ENCODE measurements at regions not wholly inside any gene's neighbourhood (a gene's known extent, or its start where the extent isn't known, plus 50 kb on each side); places are given as distances from the start of the nearest gene placed in this dataset.

DNA sequence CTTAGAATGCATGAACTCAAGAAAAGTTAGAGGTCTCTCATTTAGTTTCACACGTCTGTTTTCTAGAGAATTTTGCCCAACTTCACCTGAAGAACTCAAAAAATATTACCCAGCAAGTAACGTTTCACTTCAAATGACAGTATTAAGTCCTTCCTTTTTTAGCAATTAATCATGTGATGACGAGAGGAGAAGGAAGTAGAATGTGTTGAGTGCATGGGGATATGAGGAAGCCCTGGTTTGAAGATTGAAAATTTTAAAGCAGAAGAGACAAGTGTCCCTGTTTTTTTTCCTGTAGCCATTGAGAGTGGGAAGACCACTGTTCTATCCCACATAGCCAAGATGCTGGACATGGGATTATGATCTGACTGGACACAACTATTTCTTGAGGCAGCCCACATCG, 406.3 kb upstream of the CPEB2 start:
- DNase-seq, result no peak

DNA sequence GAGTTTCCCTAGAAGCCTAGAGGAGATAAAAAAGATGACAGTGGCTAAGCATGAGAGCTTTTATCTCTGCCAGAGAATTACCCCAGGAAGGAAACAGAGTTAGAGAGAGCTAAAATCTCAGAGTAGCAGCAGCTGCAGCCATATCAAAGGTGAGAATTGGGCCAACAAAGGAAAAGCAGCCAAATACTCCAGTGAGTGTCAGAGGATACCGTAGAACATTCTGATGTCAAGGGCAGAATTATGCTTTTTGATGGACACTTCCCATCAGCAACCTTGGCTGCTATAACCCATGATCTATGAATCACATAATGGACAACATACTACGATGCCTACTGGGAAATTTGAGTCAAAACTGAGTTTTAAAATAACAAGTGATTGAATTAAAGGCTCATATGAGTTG, 405.8 kb upstream of the CPEB2 start:
- no peak for DNase-seq

DNA sequence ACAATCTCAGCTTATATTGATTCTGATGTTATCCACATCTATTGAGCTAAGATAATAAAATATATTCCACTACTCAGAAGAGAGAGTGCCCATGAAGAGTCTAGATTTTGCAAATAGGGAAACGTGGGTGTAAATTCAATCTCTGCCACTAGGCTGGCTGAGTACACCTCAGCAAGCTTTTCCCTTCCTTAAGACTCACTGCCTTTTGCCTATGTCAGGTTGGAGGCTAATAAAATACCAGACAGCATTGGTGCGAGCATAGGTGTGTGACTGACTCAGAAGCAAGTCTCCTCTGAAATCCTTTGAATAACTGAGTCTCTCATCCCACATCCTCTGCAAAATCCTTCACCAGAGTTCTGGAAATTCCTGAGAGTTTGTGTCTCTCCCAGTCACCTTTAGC, 405.4 kb upstream of the CPEB2 start:
- no peak for DNase-seq

DNA sequence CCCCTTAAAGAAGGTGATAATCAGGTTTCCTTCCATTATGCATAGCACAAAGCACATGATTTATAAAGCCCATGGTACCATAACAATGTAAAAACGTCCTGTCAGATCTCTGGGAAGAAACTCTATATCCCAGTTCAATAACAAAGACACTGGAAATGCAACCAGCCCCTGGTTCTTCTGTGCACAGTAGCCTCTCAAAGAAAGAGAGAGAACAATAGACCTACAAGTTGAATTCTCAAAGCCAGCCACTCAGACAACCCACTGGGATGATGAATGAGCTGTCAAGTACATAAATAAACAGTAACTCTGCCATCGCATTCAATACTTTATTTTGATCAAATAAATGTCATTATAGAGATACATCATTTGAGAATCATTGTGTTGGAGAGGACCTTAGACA, 400.1 kb upstream of the CPEB2 start:
- no peak for DNase-seq

DNA sequence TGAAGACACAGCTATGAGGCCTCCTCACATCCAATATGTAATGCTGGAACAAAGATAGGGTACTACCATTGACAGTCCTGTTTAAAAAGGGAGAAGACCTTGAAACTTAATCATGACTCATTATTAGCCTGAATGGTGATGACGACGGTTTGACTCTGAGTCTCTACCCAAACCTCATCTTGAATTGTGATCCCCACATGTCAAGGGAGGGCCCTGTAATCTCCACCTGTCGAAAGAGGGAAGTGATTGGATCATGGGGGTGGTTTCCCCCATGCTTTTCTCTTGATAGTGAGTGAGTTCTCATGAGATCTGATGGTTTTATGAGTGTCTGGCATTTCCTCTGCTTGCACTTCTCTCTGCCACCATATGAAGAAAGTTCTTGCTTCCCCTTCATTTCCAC, 395.3 kb upstream of the CPEB2 start:
- no peak for DNase-seq

DNA sequence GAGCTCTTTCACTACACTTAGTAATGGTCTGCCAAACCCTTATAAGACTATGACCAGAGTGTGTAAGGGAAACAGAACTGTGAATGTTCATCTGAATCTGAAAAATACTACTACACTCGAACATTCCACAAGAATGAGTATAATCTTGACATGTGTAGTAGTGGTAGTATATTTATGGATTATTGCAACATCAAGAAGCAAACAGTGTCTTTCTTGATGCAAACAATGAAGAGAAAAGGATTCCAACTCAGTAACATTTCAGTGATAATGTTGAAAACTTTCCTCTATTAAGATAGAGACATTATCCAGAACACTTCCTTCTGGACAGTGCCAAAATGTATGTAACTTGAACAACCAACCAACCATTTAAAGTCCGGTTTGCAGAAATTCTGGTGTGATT, 394.7 kb upstream of the CPEB2 start:
- DNase-seq, result no peak

DNA sequence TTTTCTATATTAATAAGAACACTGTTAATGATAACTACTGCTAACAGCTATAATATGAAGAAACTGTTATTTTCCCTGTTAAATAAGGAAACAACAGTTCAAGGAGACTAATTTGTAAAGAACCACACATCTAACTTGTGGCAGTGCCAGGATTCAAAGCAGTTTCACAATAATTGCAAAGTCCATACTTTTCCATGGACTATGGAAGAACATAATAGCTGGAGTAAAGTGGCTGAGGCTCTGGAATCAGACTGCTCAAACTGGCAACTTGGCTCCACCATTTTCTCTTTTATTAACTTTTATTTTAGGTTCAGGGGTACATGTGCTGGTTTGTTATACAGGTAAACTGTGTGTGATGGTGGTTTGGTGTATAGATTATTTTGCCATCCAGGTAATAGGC, 393.7 kb upstream of the CPEB2 start:
- DNase-seq, result no peak

DNA sequence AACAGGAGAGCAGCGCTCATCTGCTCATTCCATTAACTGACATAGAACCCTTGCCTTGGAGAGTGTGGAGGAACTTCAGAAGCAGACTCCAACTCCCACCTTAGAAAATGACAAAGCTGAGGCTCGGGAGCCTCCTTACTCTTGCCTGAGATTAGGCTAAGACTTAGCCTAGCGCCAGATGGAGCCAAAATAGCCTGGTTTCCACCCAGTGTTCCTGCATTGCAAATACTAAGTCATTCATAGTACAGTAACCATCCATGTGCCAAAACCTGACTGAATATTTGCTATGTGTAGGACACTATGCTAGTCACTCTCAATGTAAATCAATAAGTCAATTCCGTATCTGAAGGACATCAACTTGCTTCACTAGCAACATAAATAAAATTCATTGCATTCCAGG, 387.4 kb upstream of the CPEB2 start:
- DNase-seq, result no peak

DNA sequence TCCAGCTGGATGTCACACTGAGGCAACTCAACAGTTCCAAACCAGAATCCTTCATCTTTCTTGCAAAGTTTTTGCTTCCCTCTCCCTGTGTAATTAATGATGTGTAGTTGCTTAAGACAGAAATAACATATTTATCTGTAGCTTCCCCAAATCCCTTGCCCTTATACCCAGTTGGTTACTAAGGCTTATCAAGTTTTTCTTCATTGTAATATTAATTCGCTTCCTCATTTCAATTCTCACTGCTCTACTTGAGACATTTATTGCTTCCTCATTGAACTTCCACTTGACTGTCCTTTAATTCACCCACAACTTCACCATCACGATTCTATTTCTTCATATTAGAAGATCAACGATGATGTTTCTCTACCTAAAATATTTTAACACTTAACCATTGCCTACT, 386.6 kb upstream of the CPEB2 start:
- no peak for DNase-seq

DNA sequence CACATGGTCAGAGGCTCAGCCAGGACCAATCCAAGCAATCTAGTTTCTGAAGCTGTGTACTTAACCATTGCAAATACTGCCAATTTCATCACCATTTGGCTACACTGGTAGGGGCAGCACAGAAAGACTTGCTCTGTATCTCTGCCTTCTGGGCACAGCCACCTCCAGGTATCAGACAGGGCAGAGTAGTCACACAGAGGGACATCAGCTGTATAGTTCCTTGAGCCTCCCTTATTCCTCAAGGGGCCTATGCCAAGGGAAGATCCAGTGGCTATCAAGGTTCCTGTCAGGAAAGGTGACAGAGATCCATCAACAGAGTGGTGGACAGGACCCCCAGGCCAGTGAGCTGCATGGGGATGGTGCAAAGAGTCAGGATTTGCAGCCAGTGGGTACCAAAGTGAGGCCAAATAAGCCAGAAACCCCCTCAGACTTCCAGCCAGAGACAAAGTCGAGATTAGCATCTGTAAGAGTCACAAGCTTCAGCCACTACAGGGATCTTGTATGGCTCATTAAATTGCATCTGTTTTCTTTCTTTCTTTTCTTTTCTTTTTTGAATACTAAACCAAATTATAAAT, 381.6 kb upstream of the CPEB2 start:
- no peak for DNase-seq

DNA sequence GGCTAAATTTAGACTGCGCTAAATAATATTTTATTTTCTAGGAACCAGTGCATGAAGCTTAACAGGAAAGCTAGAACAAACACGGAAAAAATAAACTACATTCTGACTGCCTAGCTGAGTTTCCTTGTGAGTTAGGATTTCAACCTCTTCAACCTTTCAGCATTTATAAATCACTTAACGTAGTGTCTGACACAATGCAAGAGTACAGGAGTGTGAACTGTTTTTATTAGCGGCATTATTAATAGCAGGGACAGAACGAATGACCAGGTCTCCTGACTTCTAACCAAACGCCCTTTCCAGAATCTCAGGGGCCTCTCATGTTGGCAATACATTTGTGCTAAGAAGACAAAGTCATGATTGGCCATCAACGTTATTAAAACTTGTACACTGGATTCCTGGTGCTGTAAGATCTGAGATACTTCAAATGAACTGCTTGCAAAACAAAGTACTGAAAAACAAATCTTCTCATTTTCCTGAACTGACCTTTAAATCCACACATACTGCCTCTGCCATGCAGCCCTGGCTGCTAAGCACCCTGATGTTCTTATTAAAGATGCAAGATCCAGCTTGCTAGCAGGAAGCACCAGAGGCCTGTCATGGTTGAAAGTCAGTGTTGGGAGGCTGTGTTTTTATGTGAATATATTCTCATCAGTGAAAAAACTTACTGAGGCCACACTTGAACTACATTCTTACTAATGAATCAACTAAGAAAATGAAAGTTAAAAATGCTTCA, 380.4 kb upstream of the CPEB2 start:
- no peak for DNase-seq

DNA sequence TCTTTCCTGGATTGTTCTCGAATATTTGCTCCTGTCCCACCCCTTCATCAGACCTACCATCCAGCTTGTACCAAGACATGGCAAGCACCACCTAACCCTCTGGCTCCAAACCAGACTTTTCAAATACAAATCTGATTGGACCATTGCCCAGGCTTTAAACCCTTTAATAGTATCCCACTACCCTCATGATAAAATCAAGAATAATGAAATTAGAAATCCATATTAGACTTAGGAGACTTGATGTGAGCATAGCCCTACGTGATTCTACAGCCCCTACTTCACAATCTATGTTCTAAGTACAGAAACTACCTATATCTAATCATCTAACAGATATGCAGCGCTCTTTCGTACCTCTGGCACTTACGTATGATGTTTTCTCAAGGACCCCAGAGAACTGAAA, 375.2 kb upstream of the CPEB2 start:
- DNase-seq, result no peak

DNA sequence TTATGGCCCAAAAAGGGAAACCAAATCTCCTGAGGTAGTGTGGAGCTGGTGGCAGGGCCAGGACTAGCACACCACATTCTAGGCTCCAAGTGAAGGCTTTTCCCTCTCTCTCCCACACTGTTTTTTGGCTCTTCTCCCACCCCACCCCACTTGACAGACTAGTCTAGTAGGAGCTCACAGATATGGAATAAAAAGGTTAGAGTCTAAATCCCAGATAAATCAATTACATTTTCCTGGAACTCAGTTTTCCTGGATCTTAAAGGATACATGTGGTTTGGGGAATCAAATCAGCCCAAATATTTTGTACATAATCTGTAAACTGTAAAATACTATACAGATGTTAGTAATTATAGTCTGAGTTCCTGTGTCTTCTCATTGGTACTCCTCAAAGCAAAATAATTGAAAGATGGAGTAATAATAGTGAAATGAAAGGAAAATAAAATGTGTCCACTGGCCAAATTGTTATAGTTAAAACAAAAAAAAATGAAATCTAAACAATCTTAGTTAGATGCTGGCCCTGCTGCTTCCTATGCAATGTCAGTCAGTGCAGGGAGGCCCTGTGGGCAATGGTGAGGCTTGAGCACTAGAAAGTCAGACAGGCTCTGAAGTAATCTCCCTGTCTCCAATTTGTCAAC, 370.4 kb upstream of the CPEB2 start:
- no peak for DNase-seq

DNA sequence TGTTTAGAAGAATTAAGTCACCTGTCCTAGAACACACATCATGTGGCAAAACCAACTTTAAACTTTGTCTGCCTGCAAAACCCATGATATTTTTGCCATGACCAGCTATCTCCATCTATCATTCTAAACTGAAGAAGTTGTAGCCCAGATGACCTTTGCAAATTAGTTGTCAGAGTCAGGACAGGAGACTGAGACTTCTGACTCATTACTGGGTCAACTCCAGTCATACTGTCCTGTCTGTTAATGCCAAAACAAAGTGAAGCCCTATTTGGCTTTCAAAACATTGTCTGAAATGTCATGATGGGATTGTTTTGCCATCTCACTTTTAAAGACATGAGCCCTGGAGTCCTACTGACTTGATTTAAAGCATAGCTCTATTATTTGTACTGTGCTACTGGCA, 365.7 kb upstream of the CPEB2 start:
- DNase-seq, result no peak

DNA sequence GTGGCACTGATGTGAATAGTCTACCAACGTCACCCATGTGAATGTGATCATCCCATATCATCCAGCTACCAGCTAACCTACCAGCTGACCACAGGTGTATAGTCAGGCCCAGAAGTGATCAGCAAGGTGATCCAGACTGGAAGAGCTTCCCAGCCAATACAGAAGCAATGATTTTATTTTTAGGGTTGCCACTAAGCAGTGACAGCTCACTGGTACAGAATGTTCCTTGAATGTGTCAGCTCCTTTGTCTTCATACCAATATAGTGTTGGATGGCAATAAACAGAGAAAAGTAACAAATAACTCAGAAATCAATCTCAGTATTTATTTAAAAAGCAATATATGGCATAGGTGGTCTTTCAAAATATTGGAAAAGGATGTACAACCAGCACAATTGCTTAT, 361.8 kb upstream of the CPEB2 start:
- no peak for DNase-seq

DNA sequence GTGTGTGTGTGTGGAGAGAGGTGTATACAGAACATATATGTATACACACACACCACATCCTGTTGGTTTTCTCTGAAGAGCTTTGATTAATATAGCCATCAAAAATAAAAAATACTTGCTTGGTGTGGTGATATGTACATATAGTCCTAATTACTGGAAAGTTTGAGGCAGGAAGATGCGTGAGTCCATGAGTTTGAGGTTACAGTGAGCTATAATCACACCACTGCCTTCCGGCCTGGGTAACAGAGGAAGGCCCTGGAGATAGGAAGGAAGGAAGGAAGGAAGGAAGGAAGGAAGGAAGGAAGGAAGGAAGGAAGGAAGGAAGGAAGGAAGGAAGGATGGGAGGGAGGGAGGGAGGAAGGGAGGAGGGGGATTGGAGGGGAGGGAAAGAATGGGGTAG, 360.4 kb upstream of the CPEB2 start:
- DNase-seq, result no peak

DNA sequence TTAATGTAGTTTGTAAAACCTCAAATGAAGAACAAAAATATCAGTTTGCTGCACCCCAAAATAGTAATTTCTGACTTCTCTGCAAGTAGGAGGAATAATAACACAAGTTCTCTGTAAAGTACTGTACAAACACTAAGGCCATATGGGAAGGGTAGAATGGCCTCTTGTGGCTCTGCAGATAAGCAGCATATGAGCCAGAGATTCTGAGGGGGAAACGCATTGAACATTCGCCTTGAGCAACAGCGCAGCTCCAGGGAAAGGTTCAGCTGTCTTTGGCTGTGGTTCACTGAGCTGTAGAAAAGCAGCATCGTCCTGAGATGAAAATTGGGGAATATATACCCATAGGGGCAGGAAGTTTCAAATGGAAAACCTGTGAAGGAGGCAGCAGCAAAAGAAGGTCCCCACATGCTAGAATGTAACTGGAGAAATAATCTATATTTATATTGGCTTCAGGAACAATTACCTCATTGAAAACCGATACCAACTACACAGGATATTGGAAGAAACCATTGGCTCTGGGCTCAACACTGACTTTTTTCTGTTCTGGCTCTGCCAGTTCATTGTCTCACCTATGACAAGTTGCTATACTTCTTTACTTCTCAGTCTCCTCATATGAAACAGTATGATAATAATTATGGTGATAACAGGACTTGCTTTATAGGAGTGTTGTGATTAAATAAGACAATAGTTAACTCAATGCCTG, 357.6 kb upstream of the CPEB2 start:
- DNase-seq, result no peak

DNA sequence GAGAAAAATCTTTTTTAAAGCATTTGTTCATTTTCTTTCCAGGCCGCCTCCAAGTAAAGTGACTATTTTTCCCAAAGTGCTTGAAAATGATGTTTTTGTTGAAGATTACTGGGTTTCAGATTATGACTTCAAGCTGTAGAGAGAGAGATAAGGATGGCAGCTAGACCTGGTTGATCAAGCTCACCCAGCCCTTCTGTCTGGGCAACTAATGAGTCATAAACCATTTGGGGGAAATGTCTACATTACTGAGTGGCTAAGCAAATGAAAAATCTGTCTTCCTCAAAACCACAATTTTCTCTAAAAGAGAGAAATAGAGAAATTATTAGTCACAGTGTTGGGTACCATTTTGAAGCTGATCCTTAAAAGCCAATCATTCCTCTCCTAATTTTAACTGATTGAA, 355.4 kb upstream of the CPEB2 start:
- DNase-seq, result no peak

DNA sequence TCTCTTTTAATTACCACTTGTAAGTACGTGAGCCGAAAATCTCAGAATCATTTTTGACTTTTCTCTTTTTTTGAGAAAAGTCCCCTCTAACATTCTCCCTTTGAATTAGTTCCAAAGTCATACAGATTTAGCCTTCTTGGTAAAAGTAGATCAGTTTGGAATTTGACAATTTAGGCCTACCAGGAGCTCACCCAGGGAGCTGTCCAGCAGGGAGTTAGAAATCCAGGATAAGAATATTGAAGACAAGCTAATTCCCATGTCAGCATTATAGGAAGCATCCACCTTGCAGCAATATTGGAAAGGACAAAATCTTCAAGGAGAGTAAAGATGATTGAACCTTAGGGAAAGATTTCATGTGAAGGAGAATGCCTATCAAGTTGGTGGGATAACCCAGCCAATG, 352.2 kb upstream of the CPEB2 start:
- DNase-seq, result no peak

DNA sequence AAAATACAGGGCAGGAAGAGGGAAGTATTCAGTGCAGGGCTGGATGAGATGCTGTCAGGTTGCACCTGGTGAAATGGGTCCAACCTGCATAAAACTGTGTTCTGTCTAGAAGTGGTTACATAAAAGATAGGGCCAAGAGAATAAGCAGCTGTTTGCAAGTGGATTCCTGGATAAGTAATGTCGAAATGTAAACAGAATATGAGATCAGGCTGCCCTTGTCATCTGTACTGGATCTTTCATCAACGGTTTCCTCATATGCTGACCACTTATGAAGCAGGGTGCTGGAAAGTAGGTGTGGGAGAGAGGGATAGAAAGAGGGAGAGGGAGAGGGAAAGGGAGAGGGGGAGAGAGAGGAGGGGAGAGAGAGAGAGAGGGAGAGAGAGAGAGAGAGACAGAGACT, 349.8 kb upstream of the CPEB2 start:
- DNase-seq, result no peak

DNA sequence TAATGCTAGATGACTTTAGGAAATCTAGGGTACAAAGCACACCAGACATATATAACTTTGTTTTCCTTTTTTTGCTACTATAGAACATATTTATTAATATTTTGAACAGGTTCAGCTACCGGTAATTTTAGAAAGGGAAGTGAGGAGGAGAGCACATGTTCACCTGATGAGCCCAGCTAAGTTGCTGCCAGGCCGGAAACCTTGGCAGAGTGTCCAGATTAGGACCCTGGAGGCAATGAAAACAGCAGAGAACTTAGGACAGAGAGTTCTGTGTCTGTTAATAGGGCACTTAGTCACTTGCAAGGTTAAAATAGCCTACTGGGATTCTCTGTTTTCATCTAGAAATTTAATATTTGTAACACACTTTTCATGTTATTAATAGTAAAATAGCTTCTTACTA, 348.9 kb upstream of the CPEB2 start:
- DNase-seq, result no peak

DNA sequence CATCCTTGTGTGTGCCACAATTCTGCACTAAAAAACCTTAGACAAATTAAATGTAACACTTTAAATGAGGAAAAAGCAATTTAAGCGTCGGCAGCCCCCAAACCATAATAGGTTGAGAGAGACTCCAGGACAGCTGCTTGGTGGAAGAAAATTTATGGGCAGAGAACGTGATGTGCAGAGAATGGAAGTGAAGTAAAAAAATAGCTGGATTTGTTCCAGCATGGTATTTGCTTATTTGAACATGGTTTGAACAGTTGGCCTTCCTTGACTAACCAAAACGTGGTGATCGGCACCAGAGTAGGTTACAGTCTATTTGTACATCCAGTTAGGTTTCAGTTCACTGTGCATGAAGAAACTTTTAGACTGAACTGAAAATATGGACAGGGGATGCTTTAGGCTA, 343.0 kb upstream of the CPEB2 start:
- DNase-seq, result peak in 1 of 2 experiments; percentile 55

DNA sequence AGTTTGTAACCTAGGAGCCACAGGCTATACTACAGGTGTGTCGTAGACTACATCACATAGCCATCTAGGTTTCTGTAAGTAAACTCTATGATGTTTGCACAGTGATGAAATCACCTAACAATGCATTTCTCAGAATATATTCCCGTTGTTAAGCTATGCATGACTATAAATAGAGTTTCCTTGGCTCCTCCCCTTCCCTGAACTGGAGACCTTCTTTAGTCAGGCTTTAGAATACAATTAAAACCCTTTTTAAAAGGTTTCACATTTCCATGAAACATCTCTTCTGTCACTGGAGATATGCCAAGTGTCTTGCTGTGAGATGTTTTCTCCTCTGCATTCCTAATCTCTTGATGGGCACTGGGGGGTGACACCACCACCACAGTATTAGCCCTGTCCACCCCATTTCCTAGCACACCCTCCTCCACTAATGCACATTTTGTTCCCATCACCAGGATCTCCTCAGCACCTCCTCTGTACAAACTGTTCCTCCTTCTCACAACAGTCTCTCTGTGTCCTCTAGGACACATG, 334.6 kb upstream of the CPEB2 start:
- no peak for DNase-seq

DNA sequence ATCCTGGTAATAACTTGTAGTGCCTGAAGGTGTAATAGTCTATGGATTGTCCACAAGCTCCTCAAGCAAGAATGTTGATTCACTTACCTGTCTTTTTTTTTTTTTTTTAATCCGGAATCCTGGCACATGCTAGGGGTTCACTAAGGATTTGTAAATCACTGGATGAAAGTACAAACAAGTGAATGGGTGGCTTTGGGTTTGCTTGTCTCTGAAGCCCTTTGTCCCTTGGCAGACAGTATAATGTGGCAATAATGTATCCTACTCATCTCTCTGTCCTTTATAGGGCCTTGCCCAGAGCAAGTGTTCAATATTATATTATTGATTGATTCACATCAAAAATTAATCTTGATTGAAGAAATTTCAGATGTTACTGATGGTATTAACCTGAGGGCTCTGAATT, 334.0 kb upstream of the CPEB2 start:
- DNase-seq, result no peak

All from NCI-H2081 (cell line).